NCI-H2081 treated with DMSO at 0.1 percent for 48 hours (cell line): ENCODE measurements at regions not wholly inside any gene's neighbourhood (a gene's known extent, or its start where the extent isn't known, plus 50 kb on each side); places are given as distances from the start of the nearest gene placed in this dataset.
A peak's percentile ranks its signal among the peaks of the same experiment; 100 is the strongest.

Source experiments
- DNase-seq: peaks from one replicate; lab custom pipeline; 2025; lab: John Stamatoyannopoulos, UW

GRCh38 chr11:127644366-127644765 is 643.8 kb upstream of the KIRREL3 start:
- DNase-seq = no peak

- DNase-seq = no peak
Observed at GRCh38 chr11:127643268-127644058, 642.9 kb upstream of the KIRREL3 start.

- no peak for DNase-seq
Observed at GRCh38 chr11:127640561-127641451, 640.2 kb upstream of the KIRREL3 start.

GRCh38 chr11:127639916-127640315 is 639.3 kb upstream of the KIRREL3 start:
- no peak for DNase-seq

GRCh38 chr11:127632976-127633680 is 632.6 kb upstream of the KIRREL3 start:
- no peak for DNase-seq

- no peak for DNase-seq
Observed at GRCh38 chr11:127632546-127632945, 632.0 kb upstream of the KIRREL3 start.

GRCh38 chr11:127631974-127632373 is 631.4 kb upstream of the KIRREL3 start:
- DNase-seq = no peak

- DNase-seq = no peak
Observed at GRCh38 chr11:127629200-127629599, 628.6 kb upstream of the KIRREL3 start.

- DNase-seq = no peak
Observed at GRCh38 chr11:127628458-127628785, 627.9 kb upstream of the KIRREL3 start.

- peak; percentile 96 for DNase-seq
Observed at GRCh38 chr11:127627629-127628457, 627.3 kb upstream of the KIRREL3 start.

GRCh38 chr11:127627204-127627603 is 626.6 kb upstream of the KIRREL3 start:
- DNase-seq = no peak

- no peak for DNase-seq
Observed at GRCh38 chr11:127625402-127625801, 624.8 kb upstream of the KIRREL3 start.

- DNase-seq = no peak
Observed at GRCh38 chr11:127624306-127624856, 623.8 kb upstream of the KIRREL3 start.

GRCh38 chr11:127622686-127623085 is 622.1 kb upstream of the KIRREL3 start:
- no peak for DNase-seq

GRCh38 chr11:127620671-127621070 is 620.1 kb upstream of the KIRREL3 start:
- DNase-seq = no peak

GRCh38 chr11:127619946-127620345 is 619.4 kb upstream of the KIRREL3 start:
- no peak for DNase-seq

- DNase-seq = no peak
Observed at GRCh38 chr11:127618721-127619120, 618.2 kb upstream of the KIRREL3 start.

- no peak for DNase-seq
Observed at GRCh38 chr11:127616158-127616557, 615.6 kb upstream of the KIRREL3 start.

- no peak for DNase-seq
Observed at GRCh38 chr11:127612607-127613006, 612.0 kb upstream of the KIRREL3 start.

- no peak for DNase-seq
Observed at GRCh38 chr11:127609025-127609773, 608.6 kb upstream of the KIRREL3 start.
